Activated gamma-delta T cell (primary cell): ENCODE measurements at regions not wholly inside any gene's neighbourhood (a gene's known extent, or its start where the extent isn't known, plus 50 kb on each side); places are given as distances from the start of the nearest gene placed in this dataset.

ENCODE experiments used
- DNase-seq: peaks from one replicate; lab custom pipeline; 2025; lab: John Stamatoyannopoulos, UW

GRCh38 chr18:29163596-29163995 is 986.7 kb upstream of the CDH2 start:
- DNase-seq, result no peak

DNA sequence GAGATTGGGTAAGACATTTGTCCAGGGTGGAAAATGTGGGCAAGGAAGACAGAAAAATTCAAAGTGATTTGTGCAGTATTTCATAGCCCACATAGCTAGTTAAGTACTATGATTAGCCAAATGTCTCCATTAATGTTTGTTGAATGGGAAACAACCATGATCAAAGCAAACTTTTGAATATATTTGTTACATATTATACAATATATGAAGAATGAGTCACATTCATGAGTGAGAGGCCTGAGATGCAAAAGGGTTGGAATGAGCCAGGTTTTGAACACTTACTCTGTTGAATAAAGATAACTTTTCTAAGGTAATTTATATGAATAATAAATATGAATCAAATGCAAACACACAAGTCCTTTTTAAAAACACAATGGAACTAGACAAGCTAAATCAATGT is 984.5 kb upstream of the CDH2 start:
- DNase-seq, result no peak

DNA sequence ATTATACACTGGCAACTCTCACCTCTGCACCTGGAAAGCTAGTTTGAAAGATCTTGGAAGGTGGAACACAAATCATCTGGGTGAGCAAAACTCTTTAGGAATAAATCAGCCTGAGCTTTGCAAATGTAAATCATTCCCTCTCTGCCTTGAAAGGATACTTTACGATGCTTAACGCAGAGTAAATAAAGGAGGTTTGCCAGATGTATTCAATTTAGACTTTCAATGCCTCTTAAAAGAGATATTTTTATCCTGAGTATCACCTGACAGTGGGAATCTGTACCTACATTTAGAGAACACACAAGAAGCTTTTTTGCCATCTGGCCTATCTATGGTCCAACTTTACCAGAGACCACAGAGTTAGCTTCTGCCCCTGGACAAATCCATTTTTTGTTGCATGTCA is 983.2 kb upstream of the CDH2 start:
- DNase-seq, result no peak

DNA sequence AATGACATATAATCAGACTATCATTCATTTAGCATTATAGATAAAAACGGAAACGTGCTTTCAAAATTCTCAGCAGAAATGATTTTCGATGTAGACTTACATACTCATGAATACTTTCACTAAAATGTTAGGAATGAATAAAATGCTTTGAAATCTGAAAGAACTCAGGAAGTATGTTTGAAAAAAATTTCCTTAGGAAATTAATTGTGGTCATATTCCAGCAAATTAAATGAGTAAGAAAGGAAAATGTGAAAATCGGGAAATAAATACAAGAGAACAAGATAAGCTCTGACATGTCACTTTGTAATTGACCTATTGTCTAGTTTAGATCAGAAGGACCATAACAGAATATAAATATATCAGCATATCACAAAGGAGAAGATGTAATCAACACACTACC is 981.0 kb upstream of the CDH2 start:
- no peak for DNase-seq

DNA sequence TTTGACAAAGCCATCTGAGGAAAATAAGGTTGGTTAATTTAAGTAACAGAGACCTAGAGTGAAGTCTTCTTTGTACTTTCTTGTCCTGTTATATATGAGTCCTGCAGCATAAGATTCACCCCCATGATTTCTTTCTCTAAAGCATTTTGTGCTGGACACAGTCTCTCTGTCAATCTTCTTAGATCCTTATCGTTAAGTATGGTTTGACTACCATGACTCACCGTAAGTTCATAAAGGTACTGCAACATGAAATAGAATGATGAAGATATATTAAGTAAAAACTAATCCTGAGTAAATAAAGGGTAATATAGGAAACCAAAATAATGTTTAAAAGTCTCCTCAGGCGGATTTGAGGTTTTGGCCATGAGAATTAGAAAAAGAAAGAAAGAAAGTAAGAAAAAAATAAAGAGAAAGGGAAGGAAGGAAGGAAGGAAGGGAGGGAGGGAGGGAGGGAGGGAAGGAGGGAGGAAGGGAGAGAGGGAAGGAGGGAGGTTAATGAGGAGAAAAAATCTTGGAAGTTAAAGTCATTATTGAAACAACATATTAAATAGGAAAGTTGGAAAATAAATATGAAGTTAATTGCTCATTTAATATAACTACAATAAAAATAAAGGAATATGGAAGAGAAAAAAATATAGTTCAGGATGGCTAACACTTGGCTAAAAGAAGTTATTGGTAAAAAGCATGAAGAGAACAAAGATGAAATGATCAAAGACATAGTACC is 980.3 kb upstream of the CDH2 start:
- no peak for DNase-seq

- no peak for DNase-seq
Measured at GRCh38 chr18:29156531-29156930, 979.6 kb upstream of the CDH2 start.

- no peak for DNase-seq
Measured at GRCh38 chr18:29154758-29155725, 978.1 kb upstream of the CDH2 start.

DNA sequence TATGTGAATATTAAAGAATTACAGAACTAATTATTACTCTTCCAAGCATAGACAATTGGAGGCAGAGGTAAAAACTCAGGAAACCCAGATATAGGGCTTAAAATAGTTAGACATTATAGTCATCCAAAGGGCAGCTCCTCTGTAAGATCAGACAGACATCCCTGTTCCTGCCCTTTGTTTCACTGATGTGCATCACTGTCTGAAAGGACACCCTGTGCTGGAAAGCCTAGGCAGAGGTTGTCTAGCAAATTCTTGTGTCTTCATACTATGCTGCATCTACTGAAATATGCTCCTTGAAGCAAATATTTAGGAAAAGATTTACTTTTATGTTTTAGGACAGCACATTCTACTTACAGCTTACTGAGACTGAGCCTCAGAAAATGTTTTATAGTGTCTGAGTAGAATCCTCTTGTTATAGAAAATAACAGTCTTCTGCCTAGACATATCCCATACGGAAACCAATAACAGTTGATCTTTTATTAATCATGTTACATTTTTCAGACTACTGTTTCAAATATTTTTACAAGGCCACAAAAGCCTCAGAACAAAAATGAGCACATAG is 977.3 kb upstream of the CDH2 start:
- DNase-seq, result no peak

DNA sequence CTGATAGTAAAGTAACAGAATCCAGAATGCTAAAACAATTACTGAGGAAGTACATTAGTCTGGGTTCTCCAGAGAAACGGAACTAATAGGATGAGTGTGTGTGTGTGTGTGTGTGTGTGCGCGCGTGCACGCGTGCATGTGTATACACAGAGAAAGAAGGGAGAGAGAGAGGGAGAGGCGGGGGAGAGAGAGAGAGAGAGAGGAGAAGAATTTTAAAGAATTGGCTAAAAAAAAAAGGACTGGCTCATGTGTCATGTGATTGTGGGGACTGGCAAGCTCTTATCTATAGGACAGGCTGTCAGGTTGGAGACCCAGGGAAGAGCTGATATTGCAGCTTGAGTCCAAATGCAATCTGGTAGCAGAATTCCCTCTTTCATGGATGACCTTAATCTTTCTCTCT is 976.2 kb upstream of the CDH2 start:
- DNase-seq, result no peak

GRCh38 chr18:29147944-29148343 is 971.0 kb upstream of the CDH2 start:
- no peak for DNase-seq

DNA sequence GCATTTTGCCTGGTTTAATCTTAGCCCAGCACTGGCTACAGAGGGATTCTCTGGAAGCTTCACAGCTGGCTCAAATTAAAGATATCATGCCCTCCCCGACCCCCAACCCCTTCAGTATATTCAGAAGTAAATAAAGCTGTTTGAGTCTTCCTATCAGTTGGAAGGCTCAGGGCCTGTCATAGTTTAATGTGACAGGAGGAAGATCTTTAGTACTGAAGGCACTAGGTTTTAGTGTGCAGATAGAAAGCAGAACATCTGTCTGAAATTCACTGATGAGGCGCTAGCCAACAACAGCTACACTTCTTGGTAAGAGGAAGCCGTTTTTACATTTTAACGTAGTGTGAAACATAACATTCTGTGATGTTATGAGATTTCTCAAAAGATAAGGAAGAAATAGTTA is 969.1 kb upstream of the CDH2 start:
- DNase-seq, result no peak

DNA sequence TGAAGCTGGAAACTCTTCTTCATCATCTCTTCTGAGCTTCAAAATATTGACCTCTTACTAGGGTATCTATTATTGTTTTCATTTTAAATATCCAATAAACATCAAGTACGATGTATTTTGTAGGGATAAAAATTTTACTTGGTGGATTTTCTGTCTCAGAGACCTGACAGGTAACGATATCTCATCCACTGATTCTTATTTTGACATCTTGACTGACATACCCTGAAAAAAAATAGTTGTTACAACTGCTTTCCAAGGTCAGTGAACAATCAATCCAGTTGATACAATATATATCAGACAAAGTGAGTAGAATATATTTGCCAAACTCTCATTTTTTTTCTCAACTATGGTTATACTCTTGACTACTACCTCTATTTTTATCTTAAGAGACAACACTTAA is 963.7 kb upstream of the CDH2 start:
- no peak for DNase-seq

- DNase-seq, result no peak
Measured at GRCh38 chr18:29137773-29138495, 961.0 kb upstream of the CDH2 start.

- DNase-seq, result no peak
Measured at GRCh38 chr18:29123706-29124530, 947.0 kb upstream of the CDH2 start.

DNA sequence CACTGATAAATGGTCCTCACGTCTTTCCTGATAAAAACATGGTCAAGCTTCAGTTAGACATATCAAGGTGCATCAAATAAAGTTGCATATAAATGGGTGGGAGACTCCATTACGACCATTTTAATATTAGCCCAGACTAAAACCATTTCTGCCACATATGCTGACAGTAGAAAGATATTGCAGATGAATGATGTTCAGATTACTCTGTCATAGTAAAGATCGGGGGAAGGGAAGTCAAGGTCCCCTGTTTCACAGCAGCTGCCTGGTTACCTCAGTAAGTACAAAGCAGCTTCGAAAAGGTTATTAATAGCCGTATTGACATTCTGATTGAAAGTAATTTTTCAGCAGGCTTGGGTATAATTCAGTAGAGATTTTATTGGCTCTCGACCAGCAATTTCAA is 927.7 kb upstream of the CDH2 start:
- no peak for DNase-seq

DNA sequence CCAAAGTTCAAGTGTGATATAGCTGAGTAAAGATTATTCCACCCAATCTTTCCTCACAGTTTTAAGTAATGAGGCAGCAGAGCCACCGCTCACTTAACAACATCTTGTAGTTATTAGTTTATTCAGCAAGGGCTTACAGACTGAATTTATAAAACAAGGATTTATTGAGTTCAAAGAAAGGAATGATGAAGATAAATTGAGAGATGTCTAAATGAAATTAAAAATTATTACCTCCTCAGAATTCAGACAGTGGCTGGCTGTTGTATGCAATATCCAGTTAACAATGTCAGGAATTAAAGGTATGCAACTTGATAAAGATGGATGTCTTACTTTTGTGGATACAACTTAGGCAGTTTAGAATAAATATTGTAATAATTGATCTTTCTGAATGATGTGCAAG is 927.3 kb upstream of the CDH2 start:
- DNase-seq, result no peak

DNA sequence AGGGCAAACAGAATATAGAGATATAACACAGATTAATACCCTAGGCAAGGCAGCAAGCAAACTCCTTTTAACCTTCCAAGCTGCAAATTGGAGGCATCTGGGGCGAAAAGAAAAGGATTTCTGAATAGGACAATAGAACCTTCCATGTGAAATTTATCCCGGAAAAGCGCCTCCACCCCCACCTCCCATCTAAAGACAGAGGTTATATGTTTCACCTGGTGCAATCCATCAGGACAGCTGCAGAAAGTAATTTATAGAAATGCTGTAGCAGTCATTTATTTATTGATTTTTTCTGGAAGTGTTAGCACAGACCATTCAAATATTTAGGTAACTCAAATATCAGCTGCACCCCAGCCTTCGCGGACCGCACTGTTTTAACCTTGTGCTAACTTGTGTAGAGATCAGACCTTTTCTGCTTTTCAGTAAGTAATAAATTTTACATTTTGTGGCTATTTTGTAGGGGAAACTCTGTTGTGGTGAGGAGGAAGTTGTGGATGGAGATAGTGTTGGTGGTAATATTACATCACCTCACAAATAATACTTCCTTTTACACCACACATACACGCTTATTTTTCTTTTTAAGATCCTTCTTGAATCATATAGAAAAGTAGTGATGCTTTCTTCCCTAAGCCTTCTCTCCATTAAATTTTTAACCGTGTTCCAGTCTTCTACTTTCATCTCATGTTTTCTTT is 919.3 kb upstream of the CDH2 start:
- DNase-seq, result no peak

- no peak for DNase-seq
Measured at GRCh38 chr18:29087616-29088246, 910.8 kb upstream of the CDH2 start.

GRCh38 chr18:29084120-29084519 is 907.2 kb upstream of the CDH2 start:
- DNase-seq, result no peak

DNA sequence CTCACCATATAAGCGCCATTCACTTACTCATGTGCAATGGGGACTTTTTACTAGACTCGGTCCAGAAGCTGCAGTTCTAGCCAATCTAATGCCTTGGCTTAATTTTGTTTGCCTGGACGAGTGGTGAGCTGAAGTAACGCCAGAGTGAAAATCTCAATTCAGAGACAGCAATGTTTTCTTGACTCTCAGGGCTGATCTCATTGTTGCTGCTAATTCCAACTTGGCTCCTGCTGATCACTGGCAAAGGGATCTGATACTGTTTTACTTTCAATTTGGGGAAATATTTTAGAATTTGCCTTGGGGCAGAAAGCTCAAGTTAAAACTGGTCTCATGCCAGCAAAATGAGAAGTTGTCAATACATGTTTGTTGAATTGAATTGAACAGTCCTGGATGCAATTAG is 906.6 kb upstream of the CDH2 start:
- DNase-seq, result no peak
